GM12864 (cell line): ENCODE measurements at regions not wholly inside any gene's neighbourhood (a gene's known extent, or its start where the extent isn't known, plus 50 kb on each side); places are given as distances from the start of the nearest gene placed in this dataset.

Experiments used
- DNase-seq: peaks from one replicate; pipeline ENCODE4 v3.0.0-alpha.2; 2011; ENCODE audit warnings: low read depth
- H3K4me3 ChIP-seq: 2 replicates; pipeline ENCODE4 v1.5.1; 2011; ENCODE audit warnings: mild to moderate bottlenecking, low read depth, low read length, control low read depth
- TF ChIP-seq, protein P1 (sequence below): IDR thresholded peaks from 2 replicates; pipeline ENCODE4 v1.5.1; 2011; ENCODE audit warnings: low read depth, mild to moderate bottlenecking, moderate library complexity, low read length, control low read depth, inconsistent platforms; ENCODE audit errors: missing control alignments

DNA sequence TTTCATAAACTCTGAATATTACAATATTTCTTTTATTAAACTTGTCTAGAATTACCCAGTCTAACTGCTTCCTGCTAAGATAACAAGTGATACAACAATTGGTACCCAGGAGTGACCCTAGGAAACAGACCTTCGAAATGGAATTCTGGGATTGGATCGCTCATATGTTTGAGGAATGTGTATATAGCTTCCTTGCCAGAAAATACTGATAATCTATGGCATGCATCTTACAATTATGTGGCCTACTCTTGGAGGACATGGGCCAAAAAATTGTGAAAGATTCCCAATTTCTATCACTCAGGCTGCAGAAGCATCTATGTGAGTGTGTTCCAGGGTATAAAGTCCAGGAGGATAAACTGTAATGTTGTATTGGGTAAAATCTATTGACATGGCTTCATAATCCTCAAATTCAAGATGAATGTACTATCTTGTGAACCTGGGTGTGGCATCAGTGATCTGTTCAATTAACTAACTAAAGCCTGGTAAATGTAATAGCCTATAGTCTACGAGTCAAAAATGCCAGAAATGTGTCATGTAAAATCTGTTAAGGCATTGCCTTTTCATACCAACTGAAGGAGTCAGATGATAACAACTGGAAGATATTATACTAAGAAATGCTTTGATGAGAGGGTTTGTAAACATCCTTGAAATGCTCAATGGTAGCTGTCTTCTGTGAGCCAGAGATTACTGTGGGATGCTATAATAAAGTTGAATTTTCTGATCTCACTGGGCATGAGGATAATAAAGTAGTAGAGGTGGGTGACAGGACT lies 1499.3 kb downstream of the PCDH7 start:
- no peak for DNase-seq
- TF ChIP-seq, protein P1, sequence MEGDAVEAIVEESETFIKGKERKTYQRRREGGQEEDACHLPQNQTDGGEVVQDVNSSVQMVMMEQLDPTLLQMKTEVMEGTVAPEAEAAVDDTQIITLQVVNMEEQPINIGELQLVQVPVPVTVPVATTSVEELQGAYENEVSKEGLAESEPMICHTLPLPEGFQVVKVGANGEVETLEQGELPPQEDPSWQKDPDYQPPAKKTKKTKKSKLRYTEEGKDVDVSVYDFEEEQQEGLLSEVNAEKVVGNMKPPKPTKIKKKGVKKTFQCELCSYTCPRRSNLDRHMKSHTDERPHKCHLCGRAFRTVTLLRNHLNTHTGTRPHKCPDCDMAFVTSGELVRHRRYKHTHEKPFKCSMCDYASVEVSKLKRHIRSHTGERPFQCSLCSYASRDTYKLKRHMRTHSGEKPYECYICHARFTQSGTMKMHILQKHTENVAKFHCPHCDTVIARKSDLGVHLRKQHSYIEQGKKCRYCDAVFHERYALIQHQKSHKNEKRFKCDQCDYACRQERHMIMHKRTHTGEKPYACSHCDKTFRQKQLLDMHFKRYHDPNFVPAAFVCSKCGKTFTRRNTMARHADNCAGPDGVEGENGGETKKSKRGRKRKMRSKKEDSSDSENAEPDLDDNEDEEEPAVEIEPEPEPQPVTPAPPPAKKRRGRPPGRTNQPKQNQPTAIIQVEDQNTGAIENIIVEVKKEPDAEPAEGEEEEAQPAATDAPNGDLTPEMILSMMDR, result no peak
- H3K4me3 ChIP-seq, result no peak overlapping the region

DNA sequence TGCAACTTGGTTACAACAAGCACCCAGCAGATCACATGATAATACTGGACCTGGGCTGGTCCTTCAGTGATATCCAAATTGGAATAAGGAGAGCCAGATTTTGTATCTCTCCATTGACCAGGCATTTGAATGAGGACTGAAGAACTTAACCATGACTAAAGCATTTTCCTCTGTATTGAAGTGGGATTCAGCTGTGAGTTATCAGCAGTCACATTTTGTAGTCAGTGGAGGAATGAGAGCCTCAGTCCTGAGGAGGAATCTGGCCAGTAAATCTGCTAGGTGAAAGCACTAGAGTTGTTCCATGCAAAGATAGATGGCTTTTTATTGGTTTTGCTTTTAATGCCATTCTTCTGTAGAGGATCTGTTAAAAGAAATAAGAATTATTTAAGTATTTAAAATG lies 1506.0 kb downstream of the PCDH7 start:
- no peak for DNase-seq
- TF ChIP-seq, protein P1, result no peak
- no peak overlapping the region for H3K4me3 ChIP-seq

- no peak overlapping the region for H3K4me3 ChIP-seq
- TF ChIP-seq, protein P1, result no peak
- no peak for DNase-seq
These were observed 1506.6 kb downstream of the PCDH7 start for GRCh38 chr4:32226733-32227132.

DNA sequence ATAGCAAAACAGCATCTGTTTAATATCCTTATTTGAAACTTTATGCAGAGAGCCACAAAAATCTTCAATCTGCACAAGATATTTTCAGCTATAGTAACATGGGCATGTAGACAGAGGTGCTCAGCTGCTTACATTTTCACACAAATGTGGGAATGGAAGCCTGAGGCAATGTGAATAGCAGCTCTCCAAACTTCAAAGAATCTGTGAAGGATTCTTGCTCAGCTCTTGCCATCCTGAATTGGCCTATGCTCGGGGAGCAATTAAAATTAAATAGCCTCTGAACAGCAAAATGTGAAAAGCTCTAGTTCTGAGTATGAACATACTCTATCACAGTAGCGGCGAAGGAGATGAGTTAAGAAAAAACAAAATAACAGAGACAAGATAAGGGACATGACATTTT lies 1523.8 kb downstream of the PCDH7 start:
- TF ChIP-seq, protein P1, result no peak
- no peak overlapping the region for H3K4me3 ChIP-seq
- DNase-seq, result no peak

DNA sequence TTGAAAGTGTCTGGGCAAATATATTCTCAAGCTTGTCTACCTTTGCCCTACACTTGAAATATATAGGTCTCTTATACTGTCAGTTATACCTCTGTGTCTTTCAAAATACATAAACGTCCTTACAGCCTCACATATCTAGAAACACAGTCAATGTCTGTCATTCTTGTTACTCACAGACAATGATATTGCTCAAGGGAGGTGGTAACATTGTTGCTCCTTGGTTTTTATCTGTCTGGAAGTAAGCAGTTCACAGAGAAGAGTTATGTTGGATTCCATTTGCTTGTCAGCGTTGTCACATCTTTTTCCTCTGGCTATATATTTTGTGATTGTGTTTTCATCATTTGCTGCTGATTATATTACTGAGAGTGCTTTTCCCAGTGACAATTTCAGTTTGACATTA lies 1528.9 kb downstream of the PCDH7 start:
- DNase-seq, result no peak
- no peak overlapping the region for H3K4me3 ChIP-seq
- TF ChIP-seq, protein P1, result no peak

DNA sequence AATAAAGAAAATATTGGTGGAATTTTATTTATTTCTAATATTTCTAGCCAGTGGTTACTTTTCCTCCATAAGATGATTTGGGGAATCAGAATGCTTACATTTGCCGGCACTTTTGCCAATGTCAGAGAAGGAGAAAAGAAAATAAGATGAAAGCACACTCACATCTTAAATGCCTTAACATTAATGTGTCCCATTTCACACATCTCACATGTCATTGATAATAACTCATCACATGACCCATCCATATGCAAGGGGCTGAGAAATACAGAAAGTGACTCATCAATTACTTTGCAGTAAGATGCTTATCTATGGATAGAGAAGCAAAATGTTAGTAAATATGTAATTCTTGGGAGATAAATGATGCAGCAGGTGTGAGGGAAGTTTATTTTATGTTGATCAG lies 1531.0 kb downstream of the PCDH7 start:
- TF ChIP-seq, protein P1, result no peak
- DNase-seq, result no peak
- H3K4me3 ChIP-seq, result no peak overlapping the region

- DNase-seq, result no peak
- TF ChIP-seq, protein P1, result no peak
- H3K4me3 ChIP-seq, result no peak overlapping the region
These were observed 1531.8 kb downstream of the PCDH7 start for GRCh38 chr4:32251926-32252325.
